ENCODE measurements at regions not wholly inside any gene's neighbourhood (a gene's known extent, or its start where the extent isn't known, plus 50 kb on each side); places are given as distances from the start of the nearest gene placed in this dataset.

DNA sequence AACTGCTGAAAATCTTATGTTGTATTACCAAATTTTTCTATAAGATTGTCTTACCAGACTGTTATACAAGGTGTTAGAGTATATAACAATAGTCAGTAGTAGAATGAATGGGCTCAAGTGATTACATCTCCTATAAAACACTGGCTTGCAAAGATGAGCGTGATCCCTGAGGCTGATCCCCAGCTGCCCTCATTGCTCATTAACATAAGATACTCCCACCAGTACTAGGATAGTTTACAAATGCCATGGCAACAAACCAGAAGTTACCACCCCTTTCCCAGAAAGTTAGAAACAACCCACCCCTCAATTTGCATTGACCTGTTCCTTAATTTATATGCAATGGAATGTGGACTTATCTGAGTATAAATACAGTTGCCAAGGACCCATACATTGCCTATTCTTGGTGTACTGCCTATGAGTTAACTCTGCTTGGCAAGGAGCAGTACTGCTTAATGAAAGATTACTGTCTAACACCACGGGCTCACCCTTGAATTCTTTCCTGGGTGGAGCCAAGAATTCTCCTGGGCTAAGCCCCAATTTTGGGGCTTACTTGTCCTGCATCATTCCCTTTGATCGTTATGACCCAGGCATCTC lies 252.8 kb upstream of the CHD6 start:
- no peak for DNase-seq (ENCODE audit: low read depth)
- no peak overlapping the region for H3K4me3 ChIP-seq (ENCODE audit: control insufficient read depth, low read depth, low read length)
- TF ChIP-seq, protein P1, sequence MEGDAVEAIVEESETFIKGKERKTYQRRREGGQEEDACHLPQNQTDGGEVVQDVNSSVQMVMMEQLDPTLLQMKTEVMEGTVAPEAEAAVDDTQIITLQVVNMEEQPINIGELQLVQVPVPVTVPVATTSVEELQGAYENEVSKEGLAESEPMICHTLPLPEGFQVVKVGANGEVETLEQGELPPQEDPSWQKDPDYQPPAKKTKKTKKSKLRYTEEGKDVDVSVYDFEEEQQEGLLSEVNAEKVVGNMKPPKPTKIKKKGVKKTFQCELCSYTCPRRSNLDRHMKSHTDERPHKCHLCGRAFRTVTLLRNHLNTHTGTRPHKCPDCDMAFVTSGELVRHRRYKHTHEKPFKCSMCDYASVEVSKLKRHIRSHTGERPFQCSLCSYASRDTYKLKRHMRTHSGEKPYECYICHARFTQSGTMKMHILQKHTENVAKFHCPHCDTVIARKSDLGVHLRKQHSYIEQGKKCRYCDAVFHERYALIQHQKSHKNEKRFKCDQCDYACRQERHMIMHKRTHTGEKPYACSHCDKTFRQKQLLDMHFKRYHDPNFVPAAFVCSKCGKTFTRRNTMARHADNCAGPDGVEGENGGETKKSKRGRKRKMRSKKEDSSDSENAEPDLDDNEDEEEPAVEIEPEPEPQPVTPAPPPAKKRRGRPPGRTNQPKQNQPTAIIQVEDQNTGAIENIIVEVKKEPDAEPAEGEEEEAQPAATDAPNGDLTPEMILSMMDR (IDR thresholded peaks at IDR 0.05; ENCODE audit: control insufficient read depth, insufficient read depth, low read depth, low read length, missing control alignments), result no peak

DNA sequence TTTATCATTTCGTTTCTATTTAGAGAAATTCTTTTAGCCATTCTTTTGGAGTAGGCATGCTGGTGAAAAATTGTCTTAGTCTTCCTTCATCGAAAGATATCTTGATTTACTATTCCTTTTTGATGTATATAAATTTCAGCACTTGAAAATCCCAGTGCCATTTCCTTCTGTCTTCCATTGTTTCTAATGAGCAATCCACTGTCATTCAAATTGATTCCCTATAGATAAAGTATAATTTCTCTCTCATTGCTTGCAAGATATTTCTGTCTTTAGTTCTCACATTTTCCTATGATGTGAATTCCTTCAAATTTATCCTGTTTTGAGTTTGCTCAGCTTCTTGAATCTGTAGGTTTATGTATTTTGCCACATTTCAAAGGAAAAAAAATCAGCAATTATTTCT lies 251.1 kb upstream of the CHD6 start:
- no peak for DNase-seq (ENCODE audit: low read depth)
- H3K4me3 ChIP-seq (ENCODE audit: control insufficient read depth, low read depth, low read length), result no peak overlapping the region
- TF ChIP-seq, protein P1 (IDR thresholded peaks at IDR 0.05; ENCODE audit: control insufficient read depth, insufficient read depth, low read depth, low read length, missing control alignments), result no peak

DNA sequence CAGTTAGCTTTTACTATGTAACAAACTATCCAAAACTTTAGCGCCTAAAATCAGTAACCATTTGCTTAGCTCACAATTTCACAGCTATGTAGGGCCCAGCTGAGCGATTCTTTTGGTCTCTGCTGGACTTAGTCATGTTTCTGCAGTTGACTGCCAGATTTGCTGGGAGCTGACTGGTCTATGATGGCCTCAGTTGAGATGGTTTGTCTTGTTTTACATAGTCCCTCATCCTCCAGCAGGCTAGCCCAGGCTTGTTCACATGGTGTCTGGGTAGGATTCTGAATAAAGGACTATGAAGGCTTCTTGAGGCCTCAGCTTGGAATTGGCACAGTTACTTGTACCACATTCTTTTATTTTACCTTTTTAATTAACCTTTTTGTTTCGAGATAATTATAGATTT lies 247.8 kb upstream of the CHD6 start:
- TF ChIP-seq, protein P1 (IDR thresholded peaks at IDR 0.05; ENCODE audit: control insufficient read depth, insufficient read depth, low read depth, low read length, missing control alignments), result no peak
- DNase-seq (ENCODE audit: low read depth), result no peak
- no peak overlapping the region for H3K4me3 ChIP-seq (ENCODE audit: control insufficient read depth, low read depth, low read length)

DNA sequence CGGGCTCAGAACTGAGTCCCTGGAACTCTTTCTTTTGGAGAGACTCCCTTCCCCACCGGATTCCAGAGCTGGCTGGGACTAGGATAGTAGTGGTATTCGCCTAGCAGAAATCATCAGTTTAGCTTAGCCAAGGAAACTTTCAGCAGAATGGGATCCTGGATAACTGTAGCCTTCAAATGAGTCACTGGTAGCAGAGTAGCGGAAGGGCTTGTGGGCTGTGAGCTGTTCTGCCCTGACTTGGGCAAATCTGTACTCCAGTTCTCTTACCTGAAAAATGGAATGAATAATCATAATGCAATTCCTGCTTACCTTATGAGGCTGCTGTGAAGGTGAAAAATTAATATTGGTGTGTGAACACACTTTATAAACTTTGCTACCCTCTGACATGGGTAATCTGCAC lies 244.3 kb upstream of the CHD6 start:
- TF ChIP-seq, protein P1 (IDR thresholded peaks at IDR 0.05; ENCODE audit: control insufficient read depth, insufficient read depth, low read depth, low read length, missing control alignments), result no peak
- no peak overlapping the region for H3K4me3 ChIP-seq (ENCODE audit: control insufficient read depth, low read depth, low read length)
- DNase-seq (ENCODE audit: low read depth), result no peak

DNA sequence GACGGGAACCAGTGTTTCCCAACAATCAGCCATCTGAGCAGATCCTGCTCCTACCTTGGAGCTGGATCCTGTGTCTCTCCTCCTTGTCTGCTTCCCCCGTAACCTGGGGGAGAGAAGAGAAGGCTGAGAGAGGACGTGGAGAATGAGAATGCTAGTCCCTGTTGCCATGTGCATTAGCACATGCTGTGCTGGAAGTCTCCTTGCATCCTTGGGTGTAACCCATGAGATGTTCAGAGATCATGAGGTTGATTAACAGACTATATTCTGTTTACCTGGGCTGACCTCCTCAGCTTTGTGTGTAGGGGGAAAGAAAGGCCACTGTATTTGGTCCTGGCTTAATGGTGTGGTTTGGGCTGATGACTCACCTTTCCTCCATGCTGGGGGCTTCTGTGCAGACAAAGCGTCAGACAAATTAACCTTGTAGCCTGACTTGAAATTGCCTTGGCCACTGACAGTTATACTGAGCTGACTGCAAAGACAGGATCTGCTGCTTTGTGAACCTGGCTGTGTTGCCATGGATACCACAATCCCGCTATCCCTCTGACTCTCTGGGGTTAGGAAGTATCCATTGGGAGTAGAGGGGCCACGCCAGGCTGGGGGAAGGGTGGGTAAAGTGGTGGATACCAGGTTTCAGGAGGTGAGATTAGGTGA lies 243.7 kb upstream of the CHD6 start:
- H3K4me3 ChIP-seq (ENCODE audit: control insufficient read depth, low read depth, low read length), result no peak overlapping the region
- DNase-seq (ENCODE audit: low read depth), result no peak
- TF ChIP-seq, protein P1 (IDR thresholded peaks at IDR 0.05; ENCODE audit: control insufficient read depth, insufficient read depth, low read depth, low read length, missing control alignments), result no peak

DNA sequence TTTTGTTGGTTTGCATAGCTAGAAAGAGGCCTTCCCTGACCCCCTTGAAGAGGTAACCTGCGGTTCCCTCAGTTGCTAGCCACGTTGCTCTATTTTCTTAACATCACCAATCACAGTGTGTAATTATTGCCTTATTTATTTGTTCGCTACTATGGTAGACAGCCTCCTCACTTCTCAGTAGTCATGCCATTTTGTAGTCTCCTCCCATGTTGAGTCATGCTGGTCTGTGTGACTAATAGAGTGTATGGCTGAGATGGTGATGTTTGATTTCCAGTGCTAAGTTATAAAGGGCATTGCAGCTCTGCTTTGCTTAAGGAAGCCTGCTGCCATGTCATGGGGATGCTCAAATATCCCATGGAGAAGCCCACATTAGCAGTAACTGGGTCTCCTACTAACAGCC lies 236.6 kb upstream of the CHD6 start:
- no peak for DNase-seq (ENCODE audit: low read depth)
- no peak overlapping the region for H3K4me3 ChIP-seq (ENCODE audit: control insufficient read depth, low read depth, low read length)
- TF ChIP-seq, protein P1 (IDR thresholded peaks at IDR 0.05; ENCODE audit: control insufficient read depth, insufficient read depth, low read depth, low read length, missing control alignments), result no peak

All from AG09309 (cell line).